Keratinocyte (primary cell): ENCODE measurements at regions not wholly inside any gene's neighbourhood (a gene's known extent, or its start where the extent isn't known, plus 50 kb on each side); places are given as distances from the start of the nearest gene placed in this dataset.

Experiments
- EZH2 ChIP-seq: IDR thresholded peaks from one replicate; pipeline ENCODE4 v1.6.1; 2012; ENCODE audit warnings: inconsistent platforms, mild to moderate bottlenecking, low read length, moderate library complexity
- TF ChIP-seq, protein P1 (sequence below), 3 experiments: IDR thresholded peaks in 1 of 3; conservative IDR thresholded peaks in 1 of 3; optimal IDR thresholded peaks in 1 of 3; 2 replicates in 2 of 3; 3 replicates in 1 of 3; pipeline versions ENCODE3 to v1.5.1; 2011; ENCODE audit warnings: low read length in 3 of 3, mild to moderate bottlenecking in 3 of 3, moderate library complexity in 2 of 3, control low read depth in 1 of 3, inconsistent platforms in 1 of 3; ENCODE audit not compliant: insufficient read depth in 2 of 3; ENCODE audit errors: extremely low read depth in 1 of 3

DNA sequence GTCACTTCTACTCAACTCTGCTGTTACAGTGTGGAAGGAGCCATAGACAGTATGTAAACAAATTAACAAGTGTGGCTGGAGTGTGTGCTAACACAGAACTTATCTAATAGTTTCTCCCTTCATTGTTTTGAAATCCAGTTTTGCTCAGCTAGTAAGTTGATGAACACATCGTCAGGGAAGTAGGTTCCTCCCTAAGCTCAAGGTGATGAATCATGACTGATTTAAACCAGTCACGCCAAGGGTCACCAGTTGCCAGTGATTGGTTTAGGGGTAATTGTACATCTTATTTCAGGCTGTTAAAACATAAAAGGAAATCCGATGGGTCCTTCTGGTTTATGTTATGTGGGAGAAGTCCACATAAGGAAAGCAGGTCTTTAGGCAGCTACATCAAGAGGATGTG, 97.0 kb upstream of the CHODL start:
- TF ChIP-seq, protein P1, sequence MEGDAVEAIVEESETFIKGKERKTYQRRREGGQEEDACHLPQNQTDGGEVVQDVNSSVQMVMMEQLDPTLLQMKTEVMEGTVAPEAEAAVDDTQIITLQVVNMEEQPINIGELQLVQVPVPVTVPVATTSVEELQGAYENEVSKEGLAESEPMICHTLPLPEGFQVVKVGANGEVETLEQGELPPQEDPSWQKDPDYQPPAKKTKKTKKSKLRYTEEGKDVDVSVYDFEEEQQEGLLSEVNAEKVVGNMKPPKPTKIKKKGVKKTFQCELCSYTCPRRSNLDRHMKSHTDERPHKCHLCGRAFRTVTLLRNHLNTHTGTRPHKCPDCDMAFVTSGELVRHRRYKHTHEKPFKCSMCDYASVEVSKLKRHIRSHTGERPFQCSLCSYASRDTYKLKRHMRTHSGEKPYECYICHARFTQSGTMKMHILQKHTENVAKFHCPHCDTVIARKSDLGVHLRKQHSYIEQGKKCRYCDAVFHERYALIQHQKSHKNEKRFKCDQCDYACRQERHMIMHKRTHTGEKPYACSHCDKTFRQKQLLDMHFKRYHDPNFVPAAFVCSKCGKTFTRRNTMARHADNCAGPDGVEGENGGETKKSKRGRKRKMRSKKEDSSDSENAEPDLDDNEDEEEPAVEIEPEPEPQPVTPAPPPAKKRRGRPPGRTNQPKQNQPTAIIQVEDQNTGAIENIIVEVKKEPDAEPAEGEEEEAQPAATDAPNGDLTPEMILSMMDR (optimal IDR thresholded peaks at IDR 0.05 in 1 of 3, IDR thresholded peaks at IDR 0.05 in 1 of 3, conservative IDR thresholded peaks at IDR 0.05 in 1 of 3; ENCODE audit: extremely low read depth in 1 of 3, insufficient read depth in 2 of 3, low read length in 3 of 3) = no peak
- TF ChIP-seq EZH2 = no peak
